T-helper 1 cell treated with Interleukin-12 subunit alpha and Interleukin-12 subunit beta and Interleukin-4 antibody, amounts not matched to agents 30 μg/mL and 1 μg/mL, for 36 hours (primary cell): ENCODE measurements at regions not wholly inside any gene's neighbourhood (a gene's known extent, or its start where the extent isn't known, plus 50 kb on each side); places are given as distances from the start of the nearest gene placed in this dataset.
A peak's percentile ranks its signal among the peaks of the same experiment; 100 is the strongest.
"Not testable (repeated sequence)": the region's sequence is repeated elsewhere in the genome, so short reads cannot be mapped to it uniquely, and the experiment has no call there.

Experiments
- H3K27ac Mint-ChIP-seq: one replicate; pipeline ENCODE4 v1.8.0; 2021; ENCODE audit warnings: mild to moderate bottlenecking, mixed read lengths
- H3K27me3 Mint-ChIP-seq: one replicate; pipeline ENCODE4 v1.8.0; 2021; ENCODE audit warnings: low read depth, mixed read lengths
- H3K36me3 Mint-ChIP-seq: one replicate; pipeline ENCODE4 v1.8.0; 2021; ENCODE audit warnings: low read depth, mixed read lengths
- H3K4me1 Mint-ChIP-seq: one replicate; pipeline ENCODE4 v1.8.0; 2021; ENCODE audit warnings: low read depth, mixed read lengths
- H3K4me3 Mint-ChIP-seq: one replicate; pipeline ENCODE4 v1.8.0; 2021; ENCODE audit warnings: mild to moderate bottlenecking, moderate library complexity, mixed read lengths
- H3K9me3 Mint-ChIP-seq: one replicate; pipeline ENCODE4 v1.8.0; 2021; ENCODE audit warnings: mixed read lengths

DNA sequence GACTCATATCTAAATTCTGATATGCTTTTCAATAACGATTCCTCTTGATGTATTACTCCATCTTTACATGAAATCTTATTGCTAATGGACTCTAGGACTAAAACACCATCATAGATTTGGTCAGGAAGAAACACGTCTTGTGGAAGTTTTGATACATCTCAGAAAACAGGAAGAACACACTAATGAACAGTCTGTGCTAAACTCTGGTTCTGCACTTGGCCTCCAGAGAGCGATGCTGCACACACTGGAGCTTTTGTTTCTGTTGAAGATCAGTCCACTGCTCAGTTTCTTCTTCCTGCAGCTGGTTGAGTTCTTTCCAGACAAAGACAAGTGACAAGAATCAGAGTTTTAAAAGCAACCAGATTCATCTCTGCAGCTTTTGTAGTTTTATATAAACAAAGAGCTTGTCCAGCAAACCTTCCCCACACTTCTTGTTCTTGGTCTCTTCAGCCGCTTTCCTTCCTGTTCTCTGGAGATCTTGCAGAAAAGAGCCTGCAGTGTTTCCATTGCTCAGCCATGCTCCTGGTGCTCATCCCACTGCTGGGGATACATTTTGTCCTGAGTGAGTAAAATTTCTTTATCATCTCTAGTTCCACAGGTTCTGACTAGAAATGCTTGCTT lies 229.1 kb upstream of the OR4E1 start:
- H3K27ac Mint-ChIP-seq, result no peak overlapping the region
- H3K4me1 Mint-ChIP-seq, result peaks cover 10% of the 10 kb centered on the region
- H3K27me3 Mint-ChIP-seq, result peaks cover 5% of the 10 kb centered on the region
- peak overlapping the region; percentile 60 for H3K4me3 Mint-ChIP-seq
- H3K36me3 Mint-ChIP-seq, result no peaks in the 10 kb centered on the region
- H3K9me3 Mint-ChIP-seq, result no peaks in the 10 kb centered on the region

DNA sequence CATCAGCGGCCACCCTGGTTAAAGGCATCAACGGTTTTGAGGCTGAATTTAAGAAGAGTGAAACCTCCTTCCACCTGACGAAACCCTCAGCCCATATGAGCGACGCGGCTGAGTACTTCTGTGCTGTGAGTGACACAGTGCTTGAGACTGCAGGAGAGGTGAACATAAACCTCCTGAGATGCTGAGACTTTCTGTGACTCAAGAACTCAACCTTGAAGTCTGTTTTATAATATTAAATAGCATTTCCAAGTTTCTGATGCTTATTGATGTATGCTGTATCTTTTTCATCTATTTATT lies 221.2 kb upstream of the OR4E1 start:
- not testable (repeated sequence) for H3K27me3 Mint-ChIP-seq, H3K9me3 Mint-ChIP-seq, H3K36me3 Mint-ChIP-seq
- Mint-ChIP-seq H3K4me1 (peaks cover 10% of the 10 kb centered on the region), H3K4me3 (peak overlapping the region; percentile 78), H3K27ac (peak overlapping the region; percentile 86)

DNA sequence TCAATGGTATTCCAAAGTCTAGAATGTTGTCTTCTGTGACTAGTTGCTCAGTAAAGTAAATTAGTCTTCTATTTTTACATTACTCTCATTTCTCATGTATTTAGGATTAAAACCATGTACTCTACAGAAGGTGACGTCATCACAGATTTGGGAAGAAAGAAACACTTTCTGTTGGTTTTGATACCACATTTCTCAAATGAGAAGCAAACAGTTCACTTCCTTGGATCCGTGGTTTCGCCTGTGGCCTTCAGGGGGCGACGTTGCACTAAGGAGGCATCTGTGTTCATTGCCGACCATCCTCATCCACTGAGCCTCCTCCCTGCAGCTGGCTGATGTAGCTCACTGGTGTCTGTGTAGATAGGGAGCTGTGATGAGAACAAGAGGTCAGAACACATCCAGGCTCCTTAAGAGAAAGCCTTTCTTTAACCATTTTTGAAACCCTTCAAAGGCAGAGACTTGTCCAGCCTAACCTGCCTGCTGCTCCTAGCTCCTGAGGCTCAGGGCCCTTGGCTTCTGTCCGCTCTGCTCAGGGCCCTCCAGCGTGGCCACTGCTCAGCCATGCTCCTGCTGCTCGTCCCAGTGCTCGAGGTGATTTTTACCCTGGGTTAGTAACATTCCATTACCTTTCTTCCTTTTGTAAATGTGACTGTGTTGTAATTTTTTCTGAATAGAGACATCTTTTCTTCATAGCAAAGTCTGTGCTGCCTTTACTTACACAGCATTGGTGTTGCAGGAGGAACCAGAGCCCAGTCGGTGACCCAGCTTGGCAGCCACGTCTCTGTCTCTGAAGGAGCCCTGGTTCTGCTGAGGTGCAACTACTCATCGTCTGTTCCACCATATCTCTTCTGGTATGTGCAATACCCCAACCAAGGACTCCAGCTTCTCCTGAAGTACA lies 220.6 kb upstream of the OR4E1 start:
- Mint-ChIP-seq H3K4me1 (peaks cover 10% of the 10 kb centered on the region), H3K36me3 (no peaks in the 10 kb centered on the region), H3K27me3 (peaks cover 9% of the 10 kb centered on the region), H3K9me3 (no peaks in the 10 kb centered on the region), H3K4me3 (peak overlapping the region; percentile 78), H3K27ac (peak overlapping the region; percentile 86)

DNA sequence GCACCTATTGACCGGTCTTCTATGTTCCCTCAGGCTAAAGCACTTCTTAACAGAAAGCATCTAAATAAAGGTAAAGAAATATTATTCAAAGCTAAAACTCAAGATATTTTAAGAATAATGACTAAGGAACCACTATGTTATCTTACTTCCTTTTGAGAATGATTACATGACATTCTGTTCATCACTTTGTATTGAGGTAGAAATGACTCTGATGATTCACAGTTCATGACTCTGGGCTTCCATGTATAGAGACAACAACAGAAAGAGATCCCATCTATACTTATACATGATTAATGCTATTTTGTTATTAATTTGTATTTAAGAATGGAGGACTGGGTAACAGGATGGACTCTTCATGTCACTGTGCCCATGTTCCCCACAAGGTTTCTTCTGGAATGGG lies 218.3 kb upstream of the OR4E1 start:
- peaks cover 13% of the 10 kb centered on the region for H3K4me1 Mint-ChIP-seq
- no peaks in the 10 kb centered on the region for H3K36me3 Mint-ChIP-seq
- no peak overlapping the region for H3K4me3 Mint-ChIP-seq
- H3K27me3 Mint-ChIP-seq, result peaks cover 14% of the 10 kb centered on the region
- H3K9me3 Mint-ChIP-seq, result no peaks in the 10 kb centered on the region
- no peak overlapping the region for H3K27ac Mint-ChIP-seq

DNA sequence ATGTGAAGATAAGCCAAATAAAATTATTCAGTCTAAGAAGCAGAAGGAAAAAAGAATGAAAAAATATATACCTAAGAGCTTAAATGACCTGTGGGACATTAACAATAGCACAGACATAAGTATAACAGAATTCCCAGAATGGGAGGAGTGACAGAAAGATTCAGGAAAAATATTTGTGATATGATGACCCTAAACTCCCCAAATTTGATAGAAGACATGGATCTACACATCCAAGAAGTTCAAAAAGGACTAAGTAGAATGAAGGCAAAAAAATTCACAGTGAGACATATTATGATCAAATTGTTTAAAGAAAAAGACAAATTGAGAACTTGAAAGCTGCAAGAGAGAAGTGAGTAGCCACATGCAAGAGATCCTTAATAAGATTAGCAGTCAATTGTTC lies 211.4 kb upstream of the OR4E1 start:
- Mint-ChIP-seq H3K4me3 (no peak overlapping the region), H3K4me1 (peaks cover 3% of the 10 kb centered on the region), H3K36me3 (no peaks in the 10 kb centered on the region), H3K27me3 (peaks cover 45% of the 10 kb centered on the region), H3K27ac (no peak overlapping the region), H3K9me3 (no peaks in the 10 kb centered on the region)

DNA sequence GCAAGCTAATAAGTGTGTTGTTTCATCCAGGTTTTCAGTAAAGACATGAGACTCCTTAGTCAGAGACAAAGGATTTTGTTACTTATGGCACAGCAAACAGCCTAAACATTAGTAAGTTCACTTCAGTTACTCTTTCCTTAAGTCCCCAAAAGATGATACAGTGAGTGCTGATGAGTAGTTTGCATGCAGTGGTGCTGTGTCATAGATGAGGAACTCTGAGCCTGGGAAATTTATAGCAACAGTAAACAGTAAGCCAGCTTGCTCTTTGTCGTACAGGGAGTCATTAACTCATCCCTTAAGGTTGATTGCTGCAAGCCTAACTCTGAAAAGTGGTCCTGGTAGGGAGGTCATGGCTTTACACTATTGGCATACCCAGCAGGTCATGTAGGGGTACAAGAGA lies 208.6 kb upstream of the OR4E1 start:
- H3K36me3 Mint-ChIP-seq, result no peaks in the 10 kb centered on the region
- H3K4me3 Mint-ChIP-seq, result no peak overlapping the region
- peaks cover 36% of the 10 kb centered on the region for H3K27me3 Mint-ChIP-seq
- H3K9me3 Mint-ChIP-seq, result no peaks in the 10 kb centered on the region
- H3K4me1 Mint-ChIP-seq, result no peaks in the 10 kb centered on the region
- no peak overlapping the region for H3K27ac Mint-ChIP-seq

DNA sequence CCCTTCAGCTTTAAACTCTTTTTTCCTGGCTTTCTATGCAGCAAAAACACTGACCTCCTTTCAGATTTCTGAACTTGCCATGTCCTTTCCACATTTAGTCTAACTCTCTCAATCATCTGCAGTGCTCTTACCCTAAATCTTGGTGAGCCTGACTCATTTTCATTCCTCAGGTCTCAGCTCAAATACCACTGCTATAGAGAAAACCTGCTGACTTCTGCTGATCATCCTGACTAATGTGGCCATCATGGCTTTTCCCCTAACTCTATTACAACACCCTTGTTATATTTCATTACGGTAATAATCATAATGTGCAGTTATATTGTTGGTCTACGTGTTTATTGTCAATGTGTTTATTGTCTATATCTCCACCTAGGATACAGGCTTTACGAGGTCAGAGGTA lies 207.3 kb upstream of the OR4E1 start:
- Mint-ChIP-seq H3K27ac (no peak overlapping the region), H3K27me3 (peaks cover 30% of the 10 kb centered on the region), H3K36me3 (no peaks in the 10 kb centered on the region), H3K4me1 (no peaks in the 10 kb centered on the region), H3K9me3 (no peaks in the 10 kb centered on the region), H3K4me3 (no peak overlapping the region)

DNA sequence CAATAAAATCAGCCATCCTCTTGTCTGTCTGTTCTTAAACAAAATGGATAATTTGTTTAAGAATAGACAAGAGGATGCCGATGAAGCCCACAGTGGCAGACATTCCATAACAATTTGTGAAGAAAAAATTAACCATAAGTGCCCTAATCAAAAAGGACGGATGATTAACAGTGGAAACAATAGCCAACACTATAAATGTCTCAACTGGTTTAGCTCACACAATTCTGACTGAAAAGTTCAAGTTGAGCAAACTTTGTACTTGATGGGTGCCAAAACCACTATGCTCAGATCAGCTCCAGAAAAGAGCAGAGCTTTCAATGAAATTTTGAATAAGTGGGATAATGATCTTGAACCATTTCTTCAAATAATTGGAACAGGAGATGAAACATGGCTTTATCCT lies 202.2 kb upstream of the OR4E1 start:
- H3K36me3 Mint-ChIP-seq, result no peaks in the 10 kb centered on the region
- H3K9me3 Mint-ChIP-seq, result no peaks in the 10 kb centered on the region
- peaks cover 21% of the 10 kb centered on the region for H3K4me1 Mint-ChIP-seq
- H3K27ac Mint-ChIP-seq, result no peak overlapping the region
- peaks cover 4% of the 10 kb centered on the region for H3K27me3 Mint-ChIP-seq
- no peak overlapping the region for H3K4me3 Mint-ChIP-seq

DNA sequence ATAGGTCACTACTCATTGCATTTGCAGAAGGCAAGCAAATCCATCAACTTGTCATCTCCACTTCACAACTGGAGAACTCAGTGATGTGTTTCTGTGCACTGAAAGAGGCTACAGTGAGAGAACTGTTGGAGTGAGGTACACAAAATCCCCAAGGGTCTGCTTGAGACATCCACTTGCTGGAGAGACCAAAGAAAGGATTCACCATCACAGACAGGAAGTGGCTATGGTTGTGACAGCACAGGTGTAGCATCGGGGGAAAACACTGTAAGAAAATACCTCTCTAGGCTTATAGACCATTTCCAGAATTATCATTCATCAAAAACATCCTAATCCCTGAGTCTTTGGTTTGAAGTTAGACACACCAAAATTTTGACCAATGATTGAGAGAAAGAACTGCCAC lies 201.3 kb upstream of the OR4E1 start:
- peak overlapping the region; percentile 17 for H3K4me3 Mint-ChIP-seq
- peaks cover 21% of the 10 kb centered on the region for H3K4me1 Mint-ChIP-seq
- peaks cover 4% of the 10 kb centered on the region for H3K27me3 Mint-ChIP-seq
- no peak overlapping the region for H3K27ac Mint-ChIP-seq
- no peaks in the 10 kb centered on the region for H3K9me3 Mint-ChIP-seq
- no peaks in the 10 kb centered on the region for H3K36me3 Mint-ChIP-seq

DNA sequence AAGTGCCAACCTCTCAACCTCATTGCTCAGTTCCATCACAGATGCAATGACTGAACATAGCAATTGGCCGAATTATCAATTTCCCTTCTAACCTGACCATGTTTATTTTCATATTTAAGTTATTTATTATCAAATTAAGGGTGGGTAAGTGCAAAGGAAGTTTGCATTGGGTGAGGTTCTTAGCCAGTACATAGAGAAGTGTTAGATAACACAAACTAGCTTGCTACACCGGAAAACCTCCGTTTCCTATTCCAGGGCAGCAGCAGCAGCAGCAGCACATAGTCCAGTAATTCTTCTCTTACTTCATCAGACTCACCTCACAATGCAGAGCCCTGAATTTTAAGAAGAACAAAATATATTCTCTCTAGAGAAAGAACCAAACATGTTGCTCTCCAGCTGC lies 200.5 kb upstream of the OR4E1 start:
- H3K9me3 Mint-ChIP-seq, result no peaks in the 10 kb centered on the region
- H3K27ac Mint-ChIP-seq, result peak overlapping the region; percentile 2
- peaks cover 4% of the 10 kb centered on the region for H3K27me3 Mint-ChIP-seq
- H3K4me3 Mint-ChIP-seq, result peak overlapping the region; percentile 63
- H3K36me3 Mint-ChIP-seq, result no peaks in the 10 kb centered on the region
- H3K4me1 Mint-ChIP-seq, result peaks cover 21% of the 10 kb centered on the region

DNA sequence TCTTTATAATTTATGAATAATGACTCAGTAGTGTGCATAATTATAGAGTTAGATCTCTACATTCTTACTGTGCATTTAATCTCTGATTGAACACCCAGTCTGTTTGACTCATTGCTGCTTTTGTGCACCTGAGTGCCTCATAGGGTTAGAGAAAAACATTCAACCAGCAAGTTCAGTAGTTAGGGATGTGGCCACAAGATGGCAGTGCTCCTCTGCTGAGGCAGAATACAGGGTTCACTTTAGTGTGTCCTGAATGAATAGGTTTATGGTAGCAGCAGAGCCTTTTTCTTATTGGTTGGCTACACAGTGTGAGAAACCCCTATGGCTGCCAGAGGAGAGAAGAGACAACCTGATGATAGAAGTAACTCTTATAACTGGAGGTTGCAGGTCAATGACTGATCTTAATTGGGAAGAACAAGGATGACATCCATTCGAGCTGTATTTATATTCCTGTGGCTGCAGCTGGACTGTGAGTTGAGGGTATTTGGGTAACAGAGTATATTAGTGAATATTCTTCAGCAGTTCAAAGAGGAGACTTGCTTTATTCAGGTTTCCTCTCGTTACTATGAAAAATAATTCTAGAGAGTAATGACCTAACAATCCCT lies 194.9 kb upstream of the OR4E1 start:
- Mint-ChIP-seq H3K4me1 (peaks cover 8% of the 10 kb centered on the region), H3K27ac (peak overlapping the region; percentile 3), H3K4me3 (peak overlapping the region; percentile 62), H3K9me3 (no peaks in the 10 kb centered on the region), H3K36me3 (no peaks in the 10 kb centered on the region), H3K27me3 (peaks cover 8% of the 10 kb centered on the region)

DNA sequence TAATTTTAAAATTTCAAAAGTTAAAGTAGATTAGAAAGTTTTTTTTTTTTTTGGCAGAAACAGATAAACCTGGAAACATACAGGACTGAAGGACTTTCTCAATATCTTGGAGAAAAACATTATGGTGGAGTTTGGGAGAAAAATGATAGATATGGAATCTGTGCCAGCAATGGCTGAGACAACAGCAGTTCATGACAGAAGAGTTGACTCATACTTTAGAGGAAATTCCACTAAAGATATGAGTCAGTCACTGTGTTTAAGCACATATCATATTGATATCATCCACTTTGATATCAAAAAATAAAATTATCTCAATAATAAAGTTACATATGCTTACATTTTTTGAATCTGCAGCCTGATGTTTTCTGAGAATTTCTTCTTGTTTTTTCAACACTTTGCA lies 193.9 kb upstream of the OR4E1 start:
- peak overlapping the region; percentile 17 for H3K4me3 Mint-ChIP-seq
- no peaks in the 10 kb centered on the region for H3K36me3 Mint-ChIP-seq
- peaks cover 4% of the 10 kb centered on the region for H3K4me1 Mint-ChIP-seq
- H3K27me3 Mint-ChIP-seq, result peaks cover 8% of the 10 kb centered on the region
- no peak overlapping the region for H3K27ac Mint-ChIP-seq
- no peaks in the 10 kb centered on the region for H3K9me3 Mint-ChIP-seq

DNA sequence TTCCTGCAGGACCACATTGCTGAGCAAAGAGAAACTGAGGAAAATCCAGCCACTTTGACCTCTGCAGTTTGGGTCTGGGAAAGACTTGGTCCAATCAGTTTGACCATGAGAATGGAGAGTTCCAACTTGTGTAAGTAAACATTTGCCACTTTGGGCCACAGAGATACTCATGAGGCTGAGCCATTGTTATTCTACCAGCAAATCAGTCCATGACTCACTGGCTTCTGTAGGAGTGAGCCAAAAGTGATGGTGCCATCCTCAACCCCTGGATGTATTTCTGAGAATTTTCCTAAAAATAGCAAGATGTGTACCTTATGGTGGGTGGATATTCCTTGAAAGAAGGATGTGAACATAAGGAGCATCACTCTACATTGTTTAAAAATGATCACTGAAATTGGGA lies 192.9 kb upstream of the OR4E1 start:
- H3K9me3 Mint-ChIP-seq, result no peaks in the 10 kb centered on the region
- no peaks in the 10 kb centered on the region for H3K36me3 Mint-ChIP-seq
- H3K4me3 Mint-ChIP-seq, result no peak overlapping the region
- H3K27ac Mint-ChIP-seq, result no peak overlapping the region
- H3K4me1 Mint-ChIP-seq, result peaks cover 4% of the 10 kb centered on the region
- H3K27me3 Mint-ChIP-seq, result peaks cover 4% of the 10 kb centered on the region

DNA sequence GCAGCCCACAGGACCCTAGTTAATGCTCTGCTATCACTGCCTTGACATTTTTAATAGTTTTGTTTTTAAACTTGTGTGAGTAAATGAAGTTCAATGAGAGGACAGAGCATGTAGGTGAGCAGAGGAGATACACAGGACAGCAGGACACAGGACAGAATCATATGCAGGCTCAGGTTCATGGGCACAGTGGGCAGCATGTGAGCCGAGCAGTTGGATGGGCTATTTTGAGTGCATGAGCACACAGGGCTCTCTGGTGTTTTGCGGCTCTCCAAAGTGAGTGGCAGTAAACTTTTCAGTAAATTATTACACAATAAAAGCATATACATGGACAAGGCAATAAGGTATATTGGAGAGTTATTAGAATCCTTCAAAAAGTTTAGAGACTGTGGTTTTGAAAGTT lies 189.7 kb upstream of the OR4E1 start:
- H3K27ac Mint-ChIP-seq, result peak overlapping the region; percentile 37

DNA sequence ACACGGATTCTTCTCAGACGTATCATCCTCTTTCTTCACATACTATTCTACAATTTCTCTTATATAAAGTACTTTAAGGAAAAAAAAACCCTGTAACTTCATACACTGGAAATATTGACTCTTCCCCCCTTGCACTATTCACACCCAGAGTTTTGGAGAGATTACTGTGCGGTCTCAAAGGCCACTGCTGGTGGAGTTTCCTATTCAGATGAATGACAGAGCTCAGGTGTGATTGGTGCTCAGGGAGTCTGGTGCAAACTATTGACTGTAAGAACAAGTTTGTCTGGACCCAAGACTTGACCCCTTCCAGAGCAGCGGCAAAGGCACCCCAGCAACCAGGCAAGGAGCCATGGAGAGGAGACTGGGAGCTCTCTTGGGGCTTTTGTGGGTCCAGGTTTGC lies 187.5 kb upstream of the OR4E1 start:
- H3K36me3 Mint-ChIP-seq, result no peaks in the 10 kb centered on the region

More for the DNA sequence above, 189.7 kb upstream of the OR4E1 start:
- Mint-ChIP-seq H3K36me3 (no peaks in the 10 kb centered on the region), H3K9me3 (no peaks in the 10 kb centered on the region), H3K27me3 (peaks cover 17% of the 10 kb centered on the region), H3K4me3 (peak overlapping the region; percentile 41), H3K4me1 (peaks cover 3% of the 10 kb centered on the region)

More for the DNA sequence above, 187.5 kb upstream of the OR4E1 start:
- Mint-ChIP-seq H3K4me3 (peak overlapping the region; percentile 62), H3K4me1 (no peaks in the 10 kb centered on the region), H3K27ac (peak overlapping the region; percentile 4), H3K27me3 (peaks cover 28% of the 10 kb centered on the region), H3K9me3 (no peaks in the 10 kb centered on the region)
